ENCODE measurements at regions not wholly inside any gene's neighbourhood (a gene's known extent, or its start where the extent isn't known, plus 50 kb on each side); places are given as distances from the start of the nearest gene placed in this dataset.

DNA sequence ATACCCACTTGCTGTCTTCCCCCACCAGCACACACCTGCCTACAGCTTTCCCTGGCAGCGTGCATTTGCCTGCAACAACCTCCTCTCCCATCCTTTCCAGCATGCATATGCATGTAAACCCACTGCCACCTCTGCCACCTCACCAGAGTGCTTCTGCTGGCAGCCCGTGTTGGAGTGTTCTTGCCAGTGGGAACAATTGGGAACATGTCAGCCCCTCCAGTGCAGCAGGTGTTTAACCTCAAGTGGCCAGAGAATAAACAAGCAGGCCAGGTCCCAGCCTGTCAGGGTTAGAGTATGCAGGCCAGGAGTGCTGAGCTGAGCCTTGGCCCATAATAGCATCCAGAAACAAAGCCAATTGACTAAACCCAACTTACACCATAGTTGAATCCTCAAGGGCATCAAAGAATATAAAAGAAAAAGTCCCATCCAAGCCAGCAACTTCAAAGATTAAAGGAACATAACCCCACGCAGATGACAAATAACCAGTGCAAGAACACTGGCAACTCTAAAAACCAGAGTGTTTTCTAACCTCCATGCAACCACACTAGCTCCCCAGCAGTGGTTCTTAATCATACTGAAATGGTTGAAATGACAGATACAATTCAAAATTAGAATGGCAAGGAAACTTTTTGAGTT, 1212.1 kb upstream of the CITED2 start:
- TF ChIP-seq, protein P1, sequence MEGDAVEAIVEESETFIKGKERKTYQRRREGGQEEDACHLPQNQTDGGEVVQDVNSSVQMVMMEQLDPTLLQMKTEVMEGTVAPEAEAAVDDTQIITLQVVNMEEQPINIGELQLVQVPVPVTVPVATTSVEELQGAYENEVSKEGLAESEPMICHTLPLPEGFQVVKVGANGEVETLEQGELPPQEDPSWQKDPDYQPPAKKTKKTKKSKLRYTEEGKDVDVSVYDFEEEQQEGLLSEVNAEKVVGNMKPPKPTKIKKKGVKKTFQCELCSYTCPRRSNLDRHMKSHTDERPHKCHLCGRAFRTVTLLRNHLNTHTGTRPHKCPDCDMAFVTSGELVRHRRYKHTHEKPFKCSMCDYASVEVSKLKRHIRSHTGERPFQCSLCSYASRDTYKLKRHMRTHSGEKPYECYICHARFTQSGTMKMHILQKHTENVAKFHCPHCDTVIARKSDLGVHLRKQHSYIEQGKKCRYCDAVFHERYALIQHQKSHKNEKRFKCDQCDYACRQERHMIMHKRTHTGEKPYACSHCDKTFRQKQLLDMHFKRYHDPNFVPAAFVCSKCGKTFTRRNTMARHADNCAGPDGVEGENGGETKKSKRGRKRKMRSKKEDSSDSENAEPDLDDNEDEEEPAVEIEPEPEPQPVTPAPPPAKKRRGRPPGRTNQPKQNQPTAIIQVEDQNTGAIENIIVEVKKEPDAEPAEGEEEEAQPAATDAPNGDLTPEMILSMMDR (IDR thresholded peaks at IDR 0.05) = no peak
- no peak for TF ChIP-seq ZFX (IDR thresholded peaks at IDR 0.05; ENCODE audit: borderline replicate concordance)
- no peak overlapping the region for H3K27ac ChIP-seq

DNA sequence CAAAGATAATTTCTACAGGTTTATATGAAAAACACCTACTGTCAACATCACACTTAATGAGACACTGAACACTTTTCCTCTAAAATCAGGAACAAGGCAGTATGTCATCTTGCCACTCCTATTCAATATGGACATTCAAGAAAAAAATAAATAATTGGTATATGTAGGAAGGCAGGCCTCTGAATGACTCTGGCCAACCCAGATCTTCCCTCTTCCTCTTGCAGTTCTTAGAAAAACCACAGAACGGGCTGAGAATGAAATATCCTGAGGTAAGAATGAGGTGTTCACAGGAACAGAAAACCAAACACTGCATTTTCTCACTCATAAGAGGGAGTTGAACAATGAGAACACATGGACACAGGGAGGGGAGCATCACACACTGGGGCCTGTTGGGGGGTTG, 1207.2 kb upstream of the CITED2 start:
- no peak overlapping the region for H3K27ac ChIP-seq
- TF ChIP-seq, protein P1 (IDR thresholded peaks at IDR 0.05) = no peak
- TF ChIP-seq ZFX (IDR thresholded peaks at IDR 0.05; ENCODE audit: borderline replicate concordance) = no peak

DNA sequence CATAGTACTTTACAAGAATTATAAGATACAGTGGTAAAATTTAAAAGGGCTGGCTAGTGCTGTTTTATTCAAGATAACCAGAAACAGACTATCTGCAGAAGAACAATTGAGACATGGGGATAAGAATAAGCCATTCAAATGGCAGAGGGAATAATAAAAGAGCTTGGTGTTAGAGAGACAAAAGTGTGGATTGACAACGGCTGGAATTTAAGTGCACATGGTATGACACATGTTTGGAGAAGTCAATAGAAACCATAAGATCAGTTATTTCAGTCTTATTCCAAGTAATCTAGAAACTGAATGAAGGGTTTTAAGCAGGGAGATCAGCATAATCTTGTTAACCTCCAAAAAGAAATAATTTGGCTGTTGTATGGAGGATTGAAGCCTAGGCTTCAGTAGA, 1205.5 kb upstream of the CITED2 start:
- H3K27ac ChIP-seq = no peak overlapping the region
- TF ChIP-seq, protein P1 (IDR thresholded peaks at IDR 0.05) = no peak
- no peak for TF ChIP-seq ZFX (IDR thresholded peaks at IDR 0.05; ENCODE audit: borderline replicate concordance)

DNA sequence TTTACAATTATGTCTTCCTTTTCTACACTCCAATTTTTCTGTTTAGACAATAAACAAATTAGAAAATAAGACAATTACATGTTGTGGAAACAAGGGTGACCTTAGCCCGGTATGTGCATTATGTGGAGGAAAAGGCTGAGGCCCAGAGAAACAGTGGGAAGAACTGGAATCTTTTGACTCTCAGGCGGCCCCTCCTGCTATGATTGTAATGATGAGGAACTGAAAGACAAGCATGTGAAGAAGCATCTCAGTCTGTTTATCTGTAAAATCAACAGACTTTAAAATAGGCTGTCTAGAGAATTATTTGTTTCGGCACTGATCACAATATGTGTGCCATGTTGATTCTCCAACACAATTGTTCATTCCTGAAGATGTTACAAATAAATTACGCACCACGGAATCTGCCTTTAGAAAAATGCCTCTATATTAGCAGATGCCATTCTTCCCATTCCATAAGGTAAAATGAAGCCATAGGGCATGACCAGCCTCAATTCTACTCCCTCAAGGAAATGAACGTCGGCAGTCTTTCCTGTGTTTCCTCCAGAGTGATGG, 1201.6 kb upstream of the CITED2 start:
- H3K27ac ChIP-seq = no peak overlapping the region
- TF ChIP-seq, protein P1 (IDR thresholded peaks at IDR 0.05) = no peak
- TF ChIP-seq ZFX (IDR thresholded peaks at IDR 0.05; ENCODE audit: borderline replicate concordance) = no peak

DNA sequence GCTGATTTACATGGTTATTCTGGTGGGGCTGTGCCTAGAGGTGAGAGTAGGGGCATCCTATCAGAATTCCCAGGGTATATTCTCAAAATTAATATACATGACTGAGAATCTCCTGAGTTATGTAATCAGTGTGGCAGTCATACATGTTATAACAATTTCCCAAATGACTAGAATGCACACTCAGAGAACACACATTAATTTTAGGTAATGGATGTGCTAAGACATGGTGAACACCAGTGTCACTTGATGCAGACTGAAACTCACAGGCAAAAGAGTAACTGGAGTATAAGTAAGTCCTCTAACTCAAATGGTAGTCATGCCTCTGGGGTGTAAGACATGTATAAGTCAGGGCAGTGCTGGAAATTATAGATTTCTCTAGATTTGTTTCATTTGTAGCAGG, 1198.4 kb upstream of the CITED2 start:
- no peak for TF ChIP-seq ZFX (IDR thresholded peaks at IDR 0.05; ENCODE audit: borderline replicate concordance)
- TF ChIP-seq, protein P1 (IDR thresholded peaks at IDR 0.05) = no peak
- H3K27ac ChIP-seq = no peak overlapping the region

DNA sequence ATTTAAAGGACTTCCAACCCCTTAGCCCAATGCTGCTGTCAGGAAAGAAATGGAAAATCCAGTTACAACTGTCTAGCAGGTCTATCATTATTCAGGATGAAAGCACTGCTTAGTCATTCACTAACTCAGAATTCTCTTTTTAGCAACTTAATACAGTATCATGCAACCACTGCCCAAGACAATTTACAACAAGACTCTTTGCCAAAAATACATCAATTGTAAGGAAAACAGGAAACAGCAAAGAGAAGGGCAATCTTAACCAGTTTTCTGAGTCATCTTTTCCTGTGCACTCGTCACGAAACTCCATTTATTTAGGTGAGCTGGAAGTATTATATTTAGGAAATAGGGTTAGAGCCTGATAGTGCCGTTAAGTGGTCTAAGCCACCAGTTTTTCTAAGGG, 1197.7 kb upstream of the CITED2 start:
- H3K27ac ChIP-seq = no peak overlapping the region
- TF ChIP-seq, protein P1 (IDR thresholded peaks at IDR 0.05) = no peak
- no peak for TF ChIP-seq ZFX (IDR thresholded peaks at IDR 0.05; ENCODE audit: borderline replicate concordance)

DNA sequence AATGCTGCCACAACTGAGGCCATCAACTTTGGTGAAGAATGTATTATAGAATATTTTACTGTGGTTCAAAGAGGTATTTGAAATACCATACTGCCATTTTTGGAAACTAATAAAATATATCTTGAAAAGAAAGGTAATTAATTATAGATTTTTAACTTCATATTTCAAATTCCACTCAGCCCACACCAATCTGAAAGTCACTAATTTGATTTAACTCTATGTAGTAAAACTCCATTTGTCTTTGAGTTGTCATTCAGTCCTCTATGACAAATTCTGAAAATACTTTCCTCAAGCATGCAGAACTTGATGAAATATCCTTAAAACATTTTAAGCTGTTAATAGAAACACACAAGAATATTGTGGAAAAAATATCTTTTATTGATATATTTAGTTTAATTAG, 1196.7 kb upstream of the CITED2 start:
- H3K27ac ChIP-seq = no peak overlapping the region
- no peak for TF ChIP-seq ZFX (IDR thresholded peaks at IDR 0.05; ENCODE audit: borderline replicate concordance)
- TF ChIP-seq, protein P1 (IDR thresholded peaks at IDR 0.05) = no peak
